HTR-8/SVneo (cell line): ENCODE measurements at regions not wholly inside any gene's neighbourhood (a gene's known extent, or its start where the extent isn't known, plus 50 kb on each side); places are given as distances from the start of the nearest gene placed in this dataset.
"Not testable (repeated sequence)": the region's sequence is repeated elsewhere in the genome, so short reads cannot be mapped to it uniquely, and the experiment has no call there.

ENCODE experiments used
- DNase-seq: peaks from one replicate; pipeline ENCODE4 v3.0.0; 2011; ENCODE audit warnings: low spot score, mixed read lengths; ENCODE audit not compliant: insufficient read length
- FAIRE-seq: peaks from 2 replicates; lab custom pipeline; 2011; peaks lifted over from hg19 to GRCh38; lab: Jason Lieb, UNC

DNA sequence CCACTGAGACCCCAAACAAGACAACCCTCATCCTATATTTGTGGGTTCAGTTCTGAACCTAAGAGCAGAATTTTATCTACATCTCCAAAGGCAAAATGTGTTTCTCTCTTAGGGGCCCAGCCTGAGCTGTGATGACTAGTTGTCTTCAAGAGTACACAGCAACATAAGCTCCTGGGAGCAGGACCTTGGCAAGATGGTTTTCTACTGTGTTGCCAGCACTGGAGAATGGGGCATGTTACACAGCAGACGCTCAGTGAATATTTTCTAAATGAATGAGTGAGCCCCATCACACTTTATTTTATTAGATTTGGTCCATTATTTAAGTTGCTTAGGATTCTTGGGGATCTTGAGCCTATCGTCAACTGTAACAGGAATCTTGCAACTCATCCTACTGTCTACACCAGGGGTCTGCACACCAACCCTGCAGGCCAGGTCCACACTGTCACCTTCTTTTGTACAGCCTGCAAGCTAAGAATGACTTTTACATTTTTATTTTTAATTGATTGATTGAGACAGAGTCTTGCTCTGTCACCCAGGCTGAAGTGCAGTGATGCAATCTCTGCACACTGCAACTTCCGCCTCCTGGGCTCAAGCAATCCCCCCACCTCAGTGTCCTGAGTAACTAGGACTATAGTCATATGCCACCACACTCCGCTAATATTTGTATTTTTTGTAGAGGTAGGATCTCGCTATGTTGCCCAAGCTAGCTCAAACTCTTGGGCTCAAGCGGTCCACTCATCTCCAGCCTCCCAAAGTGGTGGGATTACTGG is 347.1 kb downstream of the FGFR2 start:
- FAIRE-seq: no peak

DNA sequence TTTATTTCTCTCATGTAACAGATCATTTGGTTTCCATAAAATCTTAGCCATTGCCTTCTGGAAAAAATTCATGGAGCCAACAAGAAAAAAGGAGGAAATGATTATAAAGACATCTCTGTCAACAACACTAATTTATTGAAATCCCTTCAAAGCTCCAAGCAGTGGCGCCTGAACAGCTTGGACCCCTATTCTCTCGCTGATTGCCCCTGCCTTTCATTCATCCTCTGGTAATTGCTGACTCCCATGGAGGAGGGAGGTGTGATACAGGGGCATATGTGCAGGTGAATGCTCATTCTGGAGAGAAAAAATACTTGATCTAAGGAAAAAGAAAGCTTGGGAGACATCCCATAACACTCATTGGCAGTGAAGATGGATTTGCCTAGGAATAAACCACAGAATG is 345.5 kb downstream of the FGFR2 start:
- FAIRE-seq: no peak
- no peak for DNase-seq

More for the DNA sequence above, 347.1 kb downstream of the FGFR2 start:
- no peak for DNase-seq

DNA sequence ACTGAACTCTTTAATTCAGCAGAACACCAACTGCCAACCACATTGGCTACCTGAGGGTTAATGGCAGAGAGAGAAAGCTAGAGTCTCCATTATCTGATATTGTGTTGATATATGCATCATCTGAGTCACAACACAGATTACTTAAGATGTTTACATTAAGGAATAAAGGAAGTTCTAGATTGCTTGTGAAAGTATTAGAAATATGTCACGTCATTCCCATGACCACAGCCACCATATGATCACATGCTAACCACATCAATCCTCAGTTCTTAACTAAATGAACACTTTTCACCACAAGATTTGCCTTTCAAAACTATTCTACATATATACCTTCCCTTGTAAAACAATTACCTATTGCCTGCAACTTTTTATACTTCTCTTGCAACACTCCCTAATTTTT is 337.9 kb downstream of the FGFR2 start:
- FAIRE-seq (no peak), DNase-seq (no peak)

DNA sequence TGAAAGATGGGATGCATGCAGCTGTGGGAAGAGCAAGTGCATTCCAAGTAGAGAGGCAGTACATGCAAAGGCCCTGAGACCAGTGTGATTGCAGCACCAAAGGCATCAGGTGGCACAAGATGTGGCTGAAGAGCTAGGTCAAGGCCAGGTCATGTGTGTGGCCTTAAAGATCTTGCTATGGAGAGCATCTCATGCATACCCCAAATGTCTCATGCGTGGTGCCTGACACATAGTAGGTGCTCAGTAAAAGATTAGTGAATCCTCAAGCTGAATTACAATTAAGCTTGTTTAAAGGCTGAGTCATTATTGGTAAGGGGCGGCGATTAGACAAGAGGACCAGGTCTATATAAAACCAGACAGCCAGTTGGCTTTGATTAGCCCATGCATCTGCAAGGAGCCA is 336.6 kb downstream of the FGFR2 start:
- FAIRE-seq (no peak), DNase-seq (no peak)

DNA sequence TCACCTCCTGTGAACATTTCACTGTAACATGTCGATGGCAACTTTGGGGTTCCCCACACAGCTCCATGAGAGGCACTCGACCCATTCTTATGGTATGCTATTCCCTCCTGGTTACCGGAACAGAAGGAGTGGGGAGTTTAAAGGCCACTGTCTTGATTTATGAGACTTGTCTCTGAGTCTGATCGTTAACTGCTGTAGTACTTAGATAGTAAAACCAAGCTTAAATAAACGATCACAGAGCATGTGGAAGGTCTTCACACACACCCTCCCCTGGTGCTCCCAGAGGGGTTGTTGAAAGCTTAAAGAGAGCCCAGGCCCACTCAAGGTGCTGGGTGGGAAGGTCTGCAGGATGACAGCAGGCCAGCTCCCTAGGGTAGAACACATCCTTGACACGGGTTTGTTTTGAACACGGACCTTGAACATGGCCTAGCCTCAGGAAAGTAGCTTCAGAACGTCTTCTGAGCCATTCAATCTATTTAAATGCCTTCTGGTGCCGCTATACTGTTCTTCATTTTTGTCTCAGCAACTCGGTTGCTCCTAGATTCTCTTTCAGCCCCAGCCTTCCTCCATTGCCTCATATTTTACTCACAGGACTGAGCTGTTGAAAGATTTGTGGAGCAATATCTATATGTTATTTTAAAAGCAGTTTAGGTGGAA is 335.3 kb downstream of the FGFR2 start:
- FAIRE-seq (no peak), DNase-seq (no peak)

DNA sequence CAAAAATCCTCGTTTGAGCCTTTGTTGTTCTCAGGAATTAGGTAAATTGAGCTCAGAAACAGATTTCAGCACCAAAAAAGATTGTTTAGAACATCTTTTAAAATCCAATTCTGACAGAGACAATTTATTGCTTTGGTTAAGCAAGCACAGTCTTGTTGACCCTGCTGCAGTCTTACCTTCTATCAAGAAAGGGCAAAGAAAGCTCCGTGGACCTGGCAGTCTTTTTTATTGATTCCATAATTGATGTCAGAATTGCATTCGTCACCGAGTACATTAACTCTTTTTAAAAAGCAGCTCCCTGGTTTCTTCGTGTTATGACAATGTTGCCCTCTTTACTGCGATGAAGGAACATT is 334.8 kb downstream of the FGFR2 start:
- DNase-seq: no peak
- no peak for FAIRE-seq

DNA sequence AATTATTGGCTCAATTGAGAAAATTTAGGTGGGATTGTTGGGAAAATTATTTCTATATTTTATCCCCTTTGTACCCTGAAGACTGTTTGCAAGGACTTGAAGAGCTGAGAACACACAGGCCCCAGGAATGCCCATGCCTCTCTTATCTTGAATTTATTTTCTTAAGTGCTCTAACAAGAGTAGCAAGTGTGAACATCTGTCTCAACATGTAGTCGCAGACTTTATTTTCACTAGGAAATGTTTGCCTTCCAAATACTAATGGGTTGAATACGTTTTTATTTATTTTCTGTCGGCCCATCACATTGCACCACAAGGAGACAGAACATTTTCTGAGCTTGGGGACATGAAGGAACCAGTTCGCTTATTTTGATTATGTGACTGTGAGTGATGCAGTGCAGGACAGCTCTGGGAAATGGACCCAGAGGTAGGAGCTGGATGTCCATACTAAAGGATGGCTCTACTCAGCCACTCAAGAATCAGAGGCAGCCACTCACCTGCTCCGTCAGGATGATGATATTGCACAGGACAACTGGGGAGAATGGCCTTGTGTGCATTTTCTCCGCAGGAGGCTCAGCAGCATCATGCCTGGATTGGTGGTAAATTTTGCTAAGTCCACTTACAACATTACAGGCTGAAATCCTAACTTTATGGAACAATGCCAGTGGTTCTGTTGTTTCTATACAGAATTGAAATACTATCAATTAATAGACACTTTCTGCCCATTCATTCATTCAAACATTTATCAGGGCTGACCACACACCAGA is 332.7 kb downstream of the FGFR2 start:
- FAIRE-seq: no peak
- no peak for DNase-seq

DNA sequence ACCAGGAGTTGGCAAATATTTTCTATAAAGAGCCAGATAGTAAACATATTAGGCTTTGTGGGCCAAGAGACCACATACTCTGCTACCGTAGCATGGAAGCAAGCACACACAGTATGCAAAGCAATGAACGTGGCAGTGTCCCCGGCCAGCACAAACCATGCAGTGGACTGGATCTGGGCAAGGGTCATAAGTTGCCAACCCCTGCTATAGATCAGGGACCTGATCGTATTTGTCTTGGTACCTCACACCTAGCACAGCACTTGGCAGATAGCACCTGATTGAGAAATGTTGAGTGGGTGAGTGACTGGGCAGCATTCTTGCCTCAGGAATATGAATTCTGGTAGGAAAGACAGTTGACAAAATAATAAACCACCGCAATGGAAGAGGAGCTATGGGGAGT is 331.9 kb downstream of the FGFR2 start:
- DNase-seq (no peak), FAIRE-seq (no peak)

DNA sequence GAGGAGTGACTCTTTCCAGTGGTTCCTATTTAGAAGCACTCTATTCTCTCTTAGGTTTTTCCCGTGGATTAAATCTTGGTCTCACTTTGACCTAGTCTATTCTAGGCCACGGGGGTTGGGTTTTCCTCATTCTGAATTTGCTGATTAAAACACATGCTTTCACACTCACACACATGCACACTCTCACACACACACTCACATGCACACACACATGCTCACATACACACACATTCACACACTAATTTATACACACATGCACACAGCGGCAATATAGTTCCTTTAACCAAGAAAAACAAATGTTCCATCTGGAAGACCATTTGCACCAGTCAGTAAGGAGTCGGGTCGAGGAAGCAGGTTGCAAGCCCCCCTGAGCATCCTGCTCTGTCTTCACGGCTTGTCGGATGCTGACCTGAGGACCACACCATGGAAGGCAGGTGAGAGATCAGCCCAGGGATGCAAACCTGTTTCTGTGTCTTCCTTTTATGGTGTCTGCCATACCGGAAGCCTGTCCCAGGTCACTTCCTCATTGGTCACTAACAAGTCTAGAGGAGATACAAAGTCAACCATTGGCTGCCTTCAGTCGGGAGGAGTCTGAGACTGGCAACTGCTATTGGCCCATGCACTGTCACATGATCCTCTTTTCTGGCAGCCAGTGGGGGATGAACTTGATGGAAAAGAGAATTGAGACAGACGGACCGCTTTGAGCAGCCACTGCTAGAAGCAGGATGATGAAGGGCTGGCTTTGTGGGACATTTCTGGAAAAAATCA is 330.8 kb downstream of the FGFR2 start:
- no peak for FAIRE-seq
- DNase-seq: no peak

DNA sequence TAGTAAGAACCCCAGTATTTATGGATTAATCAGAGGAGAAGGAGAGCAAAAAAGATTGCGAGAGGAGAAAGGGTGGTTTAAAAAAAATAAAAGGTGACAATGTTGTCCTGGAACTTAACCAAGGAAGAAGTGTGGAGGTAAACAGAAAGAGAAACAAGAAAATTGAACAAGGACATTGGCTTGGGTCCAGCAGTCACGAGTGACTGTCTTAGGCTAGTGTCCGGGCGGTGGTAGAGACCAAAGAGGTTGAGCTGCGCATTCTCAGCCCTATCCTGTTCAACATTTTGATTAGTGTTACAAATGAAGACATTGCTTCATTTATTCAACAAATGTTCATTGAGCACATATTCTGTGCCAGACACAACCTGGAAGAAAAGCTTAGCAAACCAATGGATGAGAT is 329.9 kb downstream of the FGFR2 start:
- no peak for DNase-seq
- FAIRE-seq: no peak

DNA sequence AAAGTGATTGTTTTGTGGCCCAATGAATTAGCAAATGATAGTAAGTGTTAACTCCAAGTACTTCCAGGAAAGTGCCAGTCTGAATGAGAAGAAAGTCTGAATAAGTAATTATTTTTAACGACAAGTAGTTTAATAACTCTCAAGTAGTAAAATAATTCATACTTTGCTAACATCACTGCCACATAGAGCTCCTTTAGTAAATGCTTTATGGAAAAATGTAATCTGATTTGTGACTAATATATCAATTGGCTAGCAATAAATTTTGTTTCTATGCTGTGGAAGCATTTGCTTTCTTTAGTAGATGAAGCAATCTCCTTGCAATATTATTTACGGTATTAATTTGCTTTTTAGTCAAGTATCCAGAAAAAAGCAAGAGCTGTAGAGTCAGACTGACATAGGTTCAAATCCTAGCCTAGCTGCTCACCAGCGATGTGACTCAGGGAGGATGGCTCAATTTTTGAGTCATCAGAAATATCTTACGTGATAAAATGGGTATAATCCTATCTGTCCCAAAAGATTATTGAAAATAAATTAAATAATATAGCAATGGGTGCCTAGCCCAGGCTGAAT is 329.3 kb downstream of the FGFR2 start:
- FAIRE-seq (no peak), DNase-seq (no peak)

DNA sequence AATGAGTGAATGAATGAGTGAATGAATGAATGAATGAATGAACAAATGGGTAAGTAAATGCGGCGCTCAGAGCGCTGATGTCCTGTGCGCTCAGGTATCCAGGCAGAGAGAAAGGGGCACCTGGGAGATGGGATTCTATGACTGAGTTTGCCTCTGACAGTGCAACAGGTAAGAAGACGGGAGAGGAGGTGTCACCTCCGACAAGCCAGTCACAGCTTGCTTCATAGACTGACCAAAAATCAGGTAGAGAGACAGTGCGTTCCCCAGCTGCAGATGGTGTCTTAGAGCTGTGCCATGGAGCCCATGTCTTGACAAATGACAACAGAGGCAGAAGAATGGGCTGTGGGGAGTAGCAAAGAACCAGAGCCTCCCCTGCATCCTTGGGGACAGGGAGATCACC is 327.3 kb downstream of the FGFR2 start:
- no peak for FAIRE-seq
- no peak for DNase-seq

DNA sequence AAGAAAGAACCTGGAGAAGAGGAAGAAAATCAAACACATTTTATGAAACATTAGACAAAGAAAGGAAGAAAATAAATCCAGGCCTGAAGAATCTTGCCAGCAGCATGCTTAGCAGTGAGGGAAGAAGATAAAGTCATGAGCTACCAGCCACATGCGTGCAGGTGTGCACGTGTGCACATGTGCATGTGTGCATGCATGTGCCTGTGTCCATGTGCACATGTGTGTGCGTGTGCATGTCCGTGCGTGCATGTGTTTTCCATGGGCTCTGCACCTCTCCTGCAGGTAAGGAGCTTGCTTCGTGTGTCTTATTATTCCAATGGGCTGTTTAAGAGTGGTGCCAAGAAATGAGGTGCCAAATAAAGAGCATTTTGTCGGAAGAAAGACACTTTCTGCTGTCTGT is 322.2 kb downstream of the FGFR2 start:
- FAIRE-seq: no peak
- no peak for DNase-seq

DNA sequence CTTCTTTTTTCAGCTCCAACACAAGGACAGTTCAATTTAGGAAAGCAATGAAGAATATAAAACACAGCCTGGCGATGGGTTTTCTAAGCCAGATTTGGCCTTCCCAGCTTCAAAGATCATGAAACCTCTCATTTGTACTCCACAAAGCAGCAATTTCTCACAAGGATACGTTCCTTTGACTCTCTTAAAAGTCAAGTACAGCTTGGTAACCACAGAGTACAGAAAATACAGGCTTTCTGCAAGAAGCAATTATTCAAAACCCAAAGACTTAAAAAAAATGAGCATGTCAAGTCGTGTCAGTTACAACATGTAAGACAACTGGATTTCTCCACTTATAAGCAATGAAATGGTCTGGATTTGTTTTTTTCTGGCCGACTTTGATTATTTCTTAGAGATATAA is 321.4 kb downstream of the FGFR2 start:
- DNase-seq: no peak
- FAIRE-seq: no peak

DNA sequence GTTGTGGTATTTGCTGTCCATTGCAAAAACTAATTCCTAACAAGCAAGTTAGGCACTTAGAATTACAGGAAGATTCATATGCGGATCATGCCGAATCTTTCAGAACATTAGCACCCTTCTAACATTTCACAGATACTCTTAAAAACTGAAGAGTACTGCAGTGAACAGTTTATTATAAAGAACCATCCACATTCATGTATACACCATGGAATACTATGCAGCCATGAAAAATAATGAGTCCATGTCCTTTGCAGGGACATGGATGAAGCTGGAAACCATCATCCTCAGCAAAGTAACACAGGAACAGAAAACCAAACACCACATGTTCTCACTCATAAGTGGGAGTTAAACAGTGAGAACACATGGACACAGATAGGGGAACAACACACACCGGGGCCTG is 319.9 kb downstream of the FGFR2 start:
- DNase-seq, FAIRE-seq: not testable (repeated sequence)

DNA sequence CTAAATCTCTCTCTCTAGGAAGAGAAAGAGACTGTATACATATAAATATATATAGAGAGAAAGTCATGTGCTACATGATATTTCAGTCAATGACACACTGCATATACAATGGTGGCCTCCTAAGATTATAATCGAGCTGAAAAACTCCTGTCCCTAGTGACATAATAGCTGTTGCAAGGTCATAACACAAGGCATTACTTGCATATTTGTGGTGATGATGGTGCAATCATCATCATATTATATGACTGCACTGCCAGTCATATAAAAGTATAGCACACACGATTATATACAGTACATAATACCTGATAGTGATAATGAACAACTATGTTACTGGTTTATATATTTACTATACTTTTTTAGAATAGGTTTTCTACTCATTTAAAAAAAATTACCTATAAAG is 316.7 kb downstream of the FGFR2 start:
- DNase-seq: no peak
- no peak for FAIRE-seq

DNA sequence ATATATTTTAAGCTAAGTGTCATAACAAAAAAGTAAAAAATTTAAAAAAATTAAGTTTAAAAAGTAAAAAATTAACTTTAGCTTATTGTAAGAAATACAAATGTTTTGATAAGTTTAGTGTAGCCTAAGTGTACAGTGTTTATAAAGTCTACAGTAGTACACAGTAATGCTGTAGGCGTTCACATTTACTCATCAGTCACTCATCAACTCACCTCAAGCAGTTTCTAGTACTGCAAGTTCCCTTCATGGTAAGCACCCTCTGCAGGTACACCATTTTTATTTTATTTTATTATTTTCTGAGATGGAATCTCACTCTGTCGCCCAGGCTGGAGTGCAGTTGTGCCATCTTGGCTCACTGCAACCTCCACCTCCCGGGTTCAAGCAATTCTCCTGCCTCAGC is 316.0 kb downstream of the FGFR2 start:
- DNase-seq: no peak
- FAIRE-seq: no peak

DNA sequence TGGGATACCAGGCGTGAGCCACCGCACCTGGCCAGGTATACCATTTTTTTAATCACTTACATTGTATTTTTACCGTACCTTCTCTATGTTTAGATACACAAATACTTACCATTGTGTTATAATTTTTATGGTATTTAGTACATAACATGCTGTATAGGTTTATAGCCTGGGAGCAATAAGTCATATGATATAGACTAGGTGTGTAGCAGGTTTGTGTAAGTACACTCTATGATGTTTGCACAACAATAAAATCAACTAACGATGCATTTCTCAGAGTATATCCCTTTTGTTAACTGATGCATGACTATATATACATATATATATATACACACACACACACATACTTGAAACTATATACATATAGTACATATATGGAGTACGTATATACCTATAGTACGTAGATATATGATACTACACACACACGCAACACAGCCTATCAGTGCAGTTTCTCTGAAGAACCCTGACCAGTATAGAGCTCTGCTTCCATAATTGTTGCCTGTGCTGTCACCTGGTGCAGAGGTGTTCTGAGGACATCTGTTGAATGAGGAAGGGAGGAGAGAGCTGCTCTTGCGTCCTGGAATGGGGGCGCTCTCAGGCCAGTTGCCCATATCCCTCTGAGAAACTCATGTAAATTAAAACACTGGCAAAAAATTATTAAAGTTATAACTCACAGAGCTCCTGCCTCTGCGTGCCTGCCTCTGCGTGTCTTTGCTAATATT is 315.3 kb downstream of the FGFR2 start:
- FAIRE-seq (no peak), DNase-seq (no peak)

DNA sequence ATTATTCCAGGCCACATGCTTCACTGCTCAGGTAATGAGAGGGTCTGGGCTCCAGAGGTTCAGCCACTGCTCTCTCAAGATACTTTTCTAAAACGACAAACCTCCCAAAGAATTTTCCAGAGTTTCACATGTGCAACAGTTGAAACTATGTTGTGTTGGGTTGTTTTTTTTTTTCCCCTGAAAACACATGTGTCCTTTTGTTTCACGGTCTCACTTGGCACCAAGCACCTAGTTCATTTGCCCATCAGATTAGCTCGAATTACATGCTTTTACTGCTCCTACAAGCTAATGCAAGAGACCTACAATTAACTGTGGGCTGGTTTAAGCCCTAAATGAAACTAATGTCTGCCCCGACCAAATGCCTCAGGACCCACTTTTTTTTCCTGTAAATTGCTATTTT is 313.3 kb downstream of the FGFR2 start:
- FAIRE-seq: no peak
- no peak for DNase-seq
